ENCODE measurements at regions not wholly inside any gene's neighbourhood (a gene's known extent, or its start where the extent isn't known, plus 50 kb on each side); places are given as distances from the start of the nearest gene placed in this dataset.

DNA sequence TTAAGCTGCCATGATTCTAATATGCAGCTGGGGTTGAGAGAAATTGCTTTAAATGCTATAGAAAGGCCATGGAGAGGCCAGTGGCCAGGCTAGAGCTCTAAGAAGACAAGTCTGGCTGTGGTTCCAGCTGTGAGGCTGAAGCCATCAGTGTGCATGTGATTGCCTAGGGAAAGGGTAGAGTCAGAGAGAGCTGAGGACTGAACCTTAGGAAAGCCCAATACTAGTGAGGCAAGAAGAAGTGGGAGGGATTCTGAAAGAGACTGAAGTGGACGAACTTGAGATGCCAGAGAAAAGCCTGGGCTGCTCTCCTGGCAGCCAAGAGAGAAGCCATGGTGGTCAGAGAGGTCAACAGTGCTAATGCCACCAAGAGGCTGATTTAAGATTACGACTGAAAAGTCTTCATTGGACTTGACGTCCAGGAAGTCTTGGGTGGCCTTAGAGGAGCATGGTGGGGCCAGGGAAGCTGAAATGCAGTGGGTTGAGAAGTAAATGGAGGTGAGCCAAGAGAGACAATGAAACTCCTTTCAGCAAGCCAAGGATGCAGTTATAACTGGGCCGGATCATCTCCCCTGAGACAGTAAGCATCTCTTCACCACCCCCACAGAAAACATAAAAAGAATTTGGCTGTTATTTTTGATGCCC is 133.2 kb downstream of the TMEM174 start:
- DNase-seq, result no peak

DNA sequence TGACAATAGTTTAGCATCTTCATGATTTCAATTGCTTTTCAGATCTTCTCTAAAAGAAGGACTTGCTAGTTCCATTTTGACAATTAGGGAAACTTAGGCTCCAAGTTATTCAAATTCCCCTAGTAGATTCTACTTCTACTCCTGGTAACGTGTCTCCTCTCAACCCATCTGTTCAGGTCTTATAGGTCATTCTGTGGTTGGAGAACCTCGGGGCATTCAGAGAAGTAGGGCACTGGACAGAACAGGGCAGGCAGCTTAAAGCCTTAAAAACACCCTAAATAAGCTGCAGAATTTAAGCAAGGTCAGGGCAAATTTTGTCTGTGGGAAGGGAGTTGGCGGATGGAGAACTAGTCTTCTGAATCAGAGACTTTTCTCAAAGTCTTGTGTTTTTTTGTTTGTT is 132.4 kb downstream of the TMEM174 start:
- no peak for DNase-seq

DNA sequence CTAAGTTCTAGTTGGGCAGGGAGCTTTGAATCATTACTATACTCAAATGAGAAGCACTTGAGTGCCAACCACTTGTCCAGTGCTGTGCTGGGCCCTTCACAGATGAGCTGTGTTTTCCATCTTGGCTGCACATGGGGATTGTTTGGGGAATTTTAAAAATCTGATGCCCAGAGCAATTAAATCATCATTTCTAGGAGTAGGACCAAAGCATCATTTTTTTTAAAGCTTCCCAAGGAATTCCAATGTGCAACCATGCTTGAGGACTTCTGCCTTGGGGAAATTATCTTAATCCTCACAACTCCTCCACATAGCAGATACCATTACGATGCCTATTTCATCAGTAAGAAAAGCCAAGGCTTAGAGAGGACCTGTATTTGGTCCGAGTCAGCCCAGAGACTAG is 131.4 kb downstream of the TMEM174 start:
- DNase-seq, result no peak

DNA sequence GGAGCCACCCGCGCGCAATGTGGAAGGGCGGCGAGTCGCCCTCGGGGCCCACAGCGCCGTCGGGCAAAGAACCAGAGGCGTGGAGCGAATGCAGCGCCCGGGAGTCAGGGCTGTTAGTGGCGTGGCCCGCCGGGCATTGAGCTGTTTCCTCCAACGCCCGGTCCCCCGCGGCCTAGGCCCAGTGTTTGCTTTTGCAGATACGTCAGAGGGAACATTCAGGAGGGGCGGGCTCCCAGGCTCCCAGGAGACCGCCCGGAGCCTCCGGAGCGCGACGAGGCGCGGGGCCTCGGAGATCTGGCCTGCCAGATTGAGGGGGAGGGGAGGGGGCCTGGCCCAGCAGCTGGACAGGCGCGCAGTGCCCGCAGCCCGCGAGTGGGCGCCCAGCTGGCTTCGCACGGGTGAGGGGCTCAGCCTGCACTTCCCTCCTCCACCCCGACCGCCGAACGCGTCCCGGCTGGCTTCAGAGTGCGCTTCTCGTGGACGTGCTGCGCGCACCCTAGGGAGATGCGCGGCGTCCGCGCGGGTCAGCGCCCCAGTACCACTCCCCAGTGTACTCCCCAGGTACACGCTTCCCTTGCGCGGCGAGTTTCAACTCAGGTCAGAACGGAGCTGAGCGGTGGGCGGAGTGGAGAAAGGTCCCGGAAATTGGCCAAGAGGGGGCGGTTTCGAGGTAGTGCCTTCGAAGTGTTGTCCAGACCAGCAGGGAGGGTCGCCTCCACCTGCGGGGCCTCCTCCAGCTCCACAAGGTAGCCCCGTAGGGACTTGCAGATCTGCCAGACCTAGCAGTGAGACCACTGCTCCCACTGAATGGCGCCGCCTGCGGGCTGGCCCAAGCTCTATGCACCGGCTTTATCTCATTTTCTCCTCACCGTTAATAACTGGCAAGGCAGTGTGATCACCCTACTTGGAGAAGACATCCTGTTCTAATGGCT is 130.4 kb downstream of the TMEM174 start:
- DNase-seq, result no peak

DNA sequence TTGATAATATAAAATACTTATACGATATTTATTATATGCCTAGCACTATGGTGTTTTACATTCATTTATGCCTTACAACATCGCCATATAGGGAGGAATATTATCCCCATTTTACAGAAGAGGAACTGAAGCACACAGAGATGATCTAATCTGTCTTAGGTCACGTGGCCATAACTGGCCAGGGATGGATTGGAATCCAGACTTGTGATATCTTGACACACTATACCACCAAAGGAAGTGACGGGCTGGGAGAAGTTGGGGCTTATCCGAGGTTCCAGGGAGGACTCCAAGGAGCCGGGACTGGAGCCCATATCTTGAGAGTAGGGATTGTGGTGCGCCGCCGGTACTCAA is 129.8 kb downstream of the TMEM174 start:
- no peak for DNase-seq

DNA sequence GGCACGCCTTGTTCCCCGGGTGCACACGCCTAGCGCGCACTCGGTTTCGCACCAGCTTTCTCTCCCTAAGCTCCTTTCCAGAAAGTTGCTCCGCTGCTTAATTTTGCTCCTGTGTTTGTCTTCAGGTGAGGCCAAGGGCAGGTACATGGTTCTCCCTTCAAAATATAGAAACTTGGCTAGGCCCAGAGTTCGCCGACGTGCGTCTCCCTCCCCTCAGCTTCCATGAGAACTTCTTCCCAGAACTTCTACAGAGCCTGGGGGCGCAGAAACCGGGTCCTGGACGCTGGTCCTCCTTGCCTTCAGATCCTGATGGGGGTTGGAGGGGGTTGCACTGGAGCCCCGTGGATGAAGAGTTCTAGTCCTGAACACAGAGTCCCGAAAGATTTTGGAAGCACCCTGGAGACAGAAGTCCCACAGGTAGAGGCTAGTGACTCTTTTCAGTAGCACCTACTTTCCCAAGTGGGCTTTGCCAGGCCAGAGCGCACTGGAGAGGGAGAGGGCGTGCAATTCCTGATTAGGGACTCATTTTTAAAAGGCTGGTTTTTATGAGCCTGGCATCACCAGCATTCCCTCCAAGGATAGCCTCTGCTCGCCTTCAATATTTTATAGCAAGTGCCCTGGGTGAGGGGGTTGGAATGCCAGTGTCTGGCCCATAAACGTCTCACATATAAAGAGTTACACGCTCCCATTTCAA is 128.4 kb downstream of the TMEM174 start:
- no peak for DNase-seq

DNA sequence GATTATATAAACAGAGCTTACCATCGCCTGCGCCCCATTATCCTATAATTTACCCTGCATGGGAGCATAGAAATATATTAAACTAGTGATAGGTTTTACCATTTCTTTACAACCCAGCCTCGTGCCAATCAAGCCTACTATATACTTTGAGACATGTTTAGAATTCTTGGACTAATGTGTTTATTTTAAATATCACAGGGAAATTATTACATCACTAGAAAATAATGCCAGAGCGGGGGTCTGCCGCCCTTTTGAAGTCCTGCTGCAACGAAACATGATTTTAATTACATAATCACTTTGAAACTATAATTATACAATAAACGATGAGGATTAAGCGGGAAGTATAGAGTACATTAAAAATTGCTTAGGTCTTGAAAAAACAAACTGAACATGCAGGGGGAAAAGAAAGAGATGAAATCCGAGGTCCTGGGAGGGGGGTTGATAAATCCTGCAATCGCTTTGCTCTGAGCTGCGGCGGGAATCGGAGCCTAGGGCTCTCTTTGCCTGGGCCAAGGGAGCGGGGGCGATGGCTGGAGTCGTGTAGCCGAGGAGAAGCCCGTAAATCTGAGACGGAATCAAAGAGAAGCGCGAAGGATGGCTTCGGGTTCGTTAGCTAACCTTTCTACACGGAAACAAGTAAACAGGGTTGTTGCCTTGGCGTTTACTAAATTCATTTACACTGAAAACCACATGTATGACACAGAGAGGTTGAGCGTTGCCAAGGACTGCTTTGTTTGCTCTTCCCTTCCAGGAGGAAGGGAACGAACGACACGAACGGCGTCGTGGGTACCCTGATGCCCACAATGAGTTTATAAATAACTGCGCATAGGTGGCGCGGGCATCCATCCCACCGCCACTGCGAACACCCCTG is 127.6 kb downstream of the TMEM174 start:
- no peak for DNase-seq

DNA sequence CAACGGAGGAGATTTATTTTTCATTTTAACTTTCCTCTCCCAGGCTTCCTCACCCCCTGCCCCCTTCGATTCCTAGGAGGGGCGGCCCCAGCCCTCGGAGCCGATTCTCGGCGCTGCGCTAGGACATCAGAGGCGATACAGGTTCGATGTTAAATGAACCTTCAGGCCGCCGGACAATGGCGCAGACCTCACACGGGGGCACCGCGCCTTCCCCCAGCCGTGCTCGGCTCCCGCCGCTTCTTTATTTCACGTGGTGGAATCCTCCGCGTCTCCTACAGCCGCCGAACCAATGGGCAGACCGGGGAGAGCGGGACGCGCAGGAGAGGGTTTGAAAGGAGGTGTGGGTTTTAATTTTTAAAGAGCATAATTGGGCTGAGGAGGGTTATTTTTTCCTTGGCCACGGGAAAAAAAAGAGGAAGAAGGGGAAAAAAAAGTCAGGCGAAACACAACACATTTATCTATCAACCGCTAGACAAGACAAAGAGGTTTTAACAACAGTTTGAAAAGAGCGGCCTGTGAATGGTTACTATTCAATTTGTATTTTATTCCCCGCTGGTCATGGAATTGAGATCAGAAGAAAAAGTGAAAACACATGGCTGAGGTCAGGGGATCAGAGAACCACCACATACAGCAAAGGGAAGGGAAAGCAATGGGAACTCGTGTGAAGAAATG is 126.8 kb downstream of the TMEM174 start:
- DNase-seq, result no peak

DNA sequence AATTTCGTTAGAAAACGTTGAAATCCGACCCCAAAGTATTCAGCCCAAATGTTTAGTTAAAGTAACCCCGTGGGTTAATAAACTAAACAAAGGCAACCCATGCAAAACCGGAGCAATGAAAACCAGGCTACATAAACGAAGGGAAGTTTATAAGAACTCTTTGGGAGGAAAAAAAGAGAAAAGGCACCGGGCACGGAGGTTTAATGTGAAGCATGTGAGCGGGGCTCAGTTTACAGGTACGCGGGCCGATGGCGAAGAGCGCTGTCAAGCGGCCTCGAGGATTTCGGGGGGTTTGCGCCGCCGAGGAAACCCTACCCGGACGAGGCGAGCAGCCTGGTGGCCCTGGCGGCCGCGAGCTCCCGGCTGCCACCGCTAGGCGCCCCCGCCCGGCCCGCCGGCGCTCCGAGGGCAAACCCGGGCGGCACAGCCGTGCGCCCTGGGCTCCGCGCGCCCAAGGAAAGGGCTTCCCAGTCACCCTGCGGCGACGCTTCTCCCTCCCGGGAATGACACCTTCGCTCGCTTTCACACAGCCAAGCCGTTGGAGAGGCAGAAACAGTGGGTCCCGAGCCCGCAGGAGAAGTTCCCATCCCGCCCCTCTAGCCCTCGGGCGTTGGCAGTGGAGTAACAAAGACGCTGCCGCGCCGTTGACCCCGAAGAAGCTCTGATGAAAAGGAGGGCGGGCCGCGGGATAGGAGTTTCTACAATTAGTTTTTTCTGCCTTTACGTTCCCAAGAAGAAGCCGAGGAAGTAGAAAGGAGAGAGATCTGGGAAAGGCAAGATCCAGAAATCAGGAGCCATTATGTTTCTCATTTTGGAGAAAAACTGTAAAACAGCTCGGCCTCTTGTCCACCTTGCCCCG is 126.0 kb downstream of the TMEM174 start:
- no peak for DNase-seq

DNA sequence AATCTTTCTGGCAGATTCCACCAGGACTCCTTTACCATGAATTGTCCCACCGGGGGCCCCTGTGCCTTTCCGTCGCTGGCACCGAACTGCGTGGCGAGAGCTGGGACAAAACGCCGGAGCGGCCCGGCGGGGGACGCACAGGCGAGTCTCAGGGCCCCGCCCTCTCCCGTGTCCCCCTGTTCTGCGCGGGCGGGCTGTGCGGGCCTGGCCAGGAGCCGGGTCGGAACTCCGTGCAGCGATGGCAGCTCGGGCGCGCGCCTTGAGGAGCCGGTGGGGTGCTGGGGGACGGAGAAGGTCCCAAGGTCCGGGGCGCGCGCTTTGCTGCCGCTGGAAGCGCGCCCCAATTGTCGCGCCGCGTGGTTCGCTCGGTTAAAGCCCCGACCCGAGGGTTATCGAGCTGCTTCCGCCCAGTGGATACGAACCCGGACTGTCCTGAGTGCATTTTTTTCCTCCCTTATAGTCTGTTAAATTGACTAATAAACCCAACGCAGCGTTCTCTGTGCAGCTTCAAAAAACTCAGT is 125.3 kb downstream of the TMEM174 start:
- DNase-seq, result no peak

DNA sequence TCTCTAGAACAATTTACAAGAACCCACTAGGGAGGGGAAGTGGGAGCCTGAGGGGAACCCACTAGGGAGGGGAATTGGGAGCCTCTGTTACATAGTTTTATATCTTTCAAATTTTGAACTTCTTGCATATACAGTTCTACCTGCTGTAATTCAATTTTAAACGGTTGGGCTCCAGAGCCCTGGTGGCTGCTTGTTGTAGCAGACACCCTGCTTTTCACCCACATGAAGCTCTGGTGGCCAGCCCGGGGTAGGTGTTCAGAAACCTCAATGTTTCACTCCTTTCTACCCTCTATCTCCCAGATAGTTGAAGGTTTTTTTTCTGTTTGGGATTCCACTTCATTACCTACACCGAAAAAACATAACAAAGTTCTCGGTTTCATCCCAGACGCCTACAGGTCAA is 124.4 kb downstream of the TMEM174 start:
- no peak for DNase-seq

DNA sequence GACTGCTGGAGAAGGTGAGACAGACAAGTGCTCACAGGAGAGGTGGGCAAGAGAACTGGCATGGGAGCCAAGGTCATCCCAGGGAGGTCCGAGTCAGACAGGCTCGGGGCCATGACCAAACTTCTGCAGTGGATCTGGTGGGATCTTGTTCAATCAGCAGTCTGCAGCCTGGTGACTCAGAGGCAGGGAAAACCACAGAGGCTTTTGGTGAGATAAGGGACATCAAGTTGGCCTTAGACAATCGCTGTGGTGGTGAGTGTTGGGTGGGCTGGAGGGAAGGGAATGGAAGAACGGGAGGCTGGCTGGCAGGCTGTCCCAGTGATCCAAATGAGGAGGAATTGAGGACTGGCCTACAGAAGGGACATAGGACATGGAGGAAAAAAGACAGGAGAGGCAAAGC is 123.8 kb downstream of the TMEM174 start:
- no peak for DNase-seq

DNA sequence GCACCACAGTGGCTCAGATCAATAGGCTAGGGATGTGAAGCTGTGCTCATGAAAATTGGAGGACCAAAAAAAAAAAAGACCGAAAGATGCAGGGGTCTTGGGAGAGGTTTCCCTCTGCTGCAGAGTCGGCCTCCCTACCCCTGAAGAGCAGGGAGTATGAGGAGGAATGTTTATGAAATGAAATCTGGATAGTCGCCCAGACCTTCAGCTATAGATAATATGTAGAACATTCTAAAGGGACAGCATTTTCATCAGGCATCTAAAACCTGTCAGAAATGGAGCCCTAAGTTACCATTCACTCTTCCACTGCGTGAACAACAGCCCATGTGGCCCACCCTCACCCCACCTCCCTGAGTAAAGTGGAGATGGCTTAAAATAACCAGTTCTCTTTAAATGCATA is 122.9 kb downstream of the TMEM174 start:
- DNase-seq, result no peak

DNA sequence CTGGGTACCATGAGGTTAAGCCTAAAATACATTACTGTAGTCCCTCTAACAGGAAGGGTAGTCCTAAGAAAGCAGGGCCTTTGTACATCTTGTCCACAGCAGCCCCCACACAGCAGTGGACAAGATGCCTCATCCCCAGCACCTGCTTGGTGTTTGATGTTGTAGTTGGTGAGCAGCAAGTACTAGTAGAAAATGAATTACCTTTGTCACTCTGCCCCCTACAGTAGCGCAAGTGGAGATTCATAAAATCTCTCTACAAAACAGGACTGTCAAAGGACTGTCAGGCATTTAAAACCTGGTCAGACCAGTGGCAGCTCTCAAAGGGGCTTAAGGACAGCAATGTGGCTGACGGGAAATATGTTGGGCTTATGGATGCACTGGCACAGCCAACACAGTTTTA is 122.5 kb downstream of the TMEM174 start:
- no peak for DNase-seq

DNA sequence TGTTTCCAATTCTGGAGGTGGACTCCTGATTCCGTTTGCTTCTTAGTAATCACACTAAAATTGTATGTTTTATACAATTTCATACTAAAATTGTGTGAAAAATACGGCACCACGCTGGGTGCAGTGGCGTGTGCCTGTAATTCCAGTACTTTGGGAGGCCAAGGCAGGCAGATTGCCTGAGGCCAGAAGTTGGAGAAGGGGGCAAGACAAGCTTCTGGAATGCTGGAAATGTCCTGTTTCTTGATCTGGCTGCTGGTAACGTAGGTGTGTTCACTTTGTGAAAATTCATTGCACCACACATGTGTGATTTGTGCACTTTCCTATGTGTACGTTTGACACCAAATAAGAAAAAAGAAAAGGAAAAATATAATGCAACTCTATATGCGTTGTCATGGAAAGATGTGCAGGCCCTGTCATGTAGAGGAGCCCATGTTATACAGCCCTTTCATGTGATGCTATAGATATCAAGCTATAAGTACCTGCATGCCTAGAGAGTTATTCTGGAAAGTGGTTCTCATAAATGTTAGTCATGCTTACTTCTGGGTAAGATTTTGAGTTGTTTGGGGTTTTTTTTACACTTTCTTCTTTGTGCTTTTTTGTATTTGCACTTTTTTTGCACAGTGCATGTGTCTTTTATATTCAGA is 119.9 kb downstream of the TMEM174 start:
- no peak for DNase-seq

DNA sequence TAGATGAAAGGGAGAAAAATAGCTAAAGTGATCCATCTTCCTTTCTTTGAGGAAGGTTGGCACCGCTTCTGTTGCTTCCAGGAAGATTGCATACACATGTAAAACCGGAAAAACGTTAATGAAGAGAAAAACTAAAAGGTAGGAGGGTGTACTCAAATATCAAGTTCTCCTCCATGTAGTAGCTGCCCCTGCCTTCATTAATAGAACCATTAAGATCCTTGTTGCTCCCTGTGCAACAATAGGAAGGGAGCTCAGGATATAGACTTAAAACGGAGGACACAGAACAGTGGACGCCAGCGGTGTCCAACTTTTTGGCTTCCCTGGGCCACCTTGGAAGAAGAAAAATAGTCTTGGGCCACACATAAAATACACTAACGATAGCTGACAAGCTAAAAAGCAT is 118.9 kb downstream of the TMEM174 start:
- no peak for DNase-seq

DNA sequence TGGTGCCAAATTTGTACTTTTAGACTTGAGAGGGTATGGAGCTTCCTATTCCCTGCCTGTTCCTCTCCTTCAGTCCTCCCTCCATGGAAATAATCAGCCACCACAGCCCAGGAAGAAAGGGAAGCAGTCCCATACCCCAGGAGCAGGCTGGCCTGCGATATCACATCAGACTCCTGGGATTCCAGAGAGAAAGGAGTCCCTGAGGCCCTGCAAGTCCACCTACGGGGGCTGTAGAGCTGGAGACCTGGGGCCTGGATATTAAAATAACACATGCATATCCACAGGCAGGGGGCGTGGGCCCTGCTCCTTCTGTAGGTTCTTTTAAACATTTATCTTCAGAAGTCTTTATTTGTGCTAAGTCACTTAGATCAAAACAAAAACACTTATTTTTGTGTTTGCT is 117.2 kb downstream of the TMEM174 start:
- DNase-seq, result no peak

DNA sequence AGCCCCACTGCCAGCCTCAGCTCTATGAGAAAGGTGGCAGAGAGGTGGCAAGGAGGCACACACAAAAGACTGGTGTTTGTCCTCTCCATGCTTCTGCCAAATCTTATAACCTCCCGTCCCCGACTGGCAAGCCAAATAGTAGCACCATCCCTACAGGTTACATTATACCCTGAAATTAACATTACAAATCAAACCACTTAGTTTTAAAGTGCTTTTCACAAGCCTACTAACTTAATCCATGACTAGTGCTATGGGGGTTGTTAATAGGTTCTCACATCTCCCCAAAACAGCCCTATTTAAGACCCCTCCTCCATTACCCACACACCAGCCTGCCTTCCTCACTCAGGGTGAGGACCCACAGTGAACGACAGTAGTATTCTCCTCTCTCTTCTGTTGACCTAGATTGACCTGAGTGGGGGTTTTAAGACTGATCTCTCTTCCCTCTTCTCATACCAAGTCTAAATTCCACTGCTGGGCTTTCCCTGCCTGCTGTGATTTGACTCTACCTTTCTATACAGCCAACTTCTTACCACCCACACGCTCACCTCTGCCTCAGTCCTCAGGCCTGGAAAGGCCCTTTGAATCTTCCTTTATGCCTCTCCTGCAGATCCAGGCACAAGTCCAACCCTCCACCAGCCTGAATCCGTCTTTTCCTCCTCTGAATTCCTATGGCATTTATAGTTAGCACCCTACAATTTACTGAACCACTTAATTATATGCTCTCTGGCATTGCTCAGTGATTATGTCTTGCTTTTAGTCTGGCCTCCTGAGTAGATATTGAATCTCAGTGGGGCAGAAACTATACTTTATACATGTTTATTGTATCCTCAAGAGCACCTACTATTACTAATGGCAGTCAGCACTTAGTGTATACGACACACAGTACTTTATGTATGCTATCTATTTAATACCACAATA is 116.1 kb downstream of the TMEM174 start:
- DNase-seq, result no peak

DNA sequence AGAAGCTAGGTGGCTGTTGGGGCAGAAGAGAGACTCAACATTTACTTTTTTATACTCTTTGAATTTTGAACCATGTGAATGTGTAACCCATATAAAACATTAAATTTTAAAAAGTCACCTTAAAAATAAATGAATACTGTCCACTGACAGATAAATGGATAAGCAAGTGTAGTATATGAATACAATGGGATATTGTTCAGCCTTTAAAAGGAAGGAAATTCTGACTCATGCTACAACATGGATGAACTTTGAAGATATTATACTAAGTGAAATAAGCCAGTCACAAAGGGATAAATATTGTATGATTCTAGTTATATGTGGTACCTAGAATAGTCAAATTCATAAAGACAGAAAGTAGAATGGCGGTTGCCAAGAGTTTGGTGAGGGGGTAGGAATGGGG is 113.9 kb downstream of the TMEM174 start:
- DNase-seq, result no peak

DNA sequence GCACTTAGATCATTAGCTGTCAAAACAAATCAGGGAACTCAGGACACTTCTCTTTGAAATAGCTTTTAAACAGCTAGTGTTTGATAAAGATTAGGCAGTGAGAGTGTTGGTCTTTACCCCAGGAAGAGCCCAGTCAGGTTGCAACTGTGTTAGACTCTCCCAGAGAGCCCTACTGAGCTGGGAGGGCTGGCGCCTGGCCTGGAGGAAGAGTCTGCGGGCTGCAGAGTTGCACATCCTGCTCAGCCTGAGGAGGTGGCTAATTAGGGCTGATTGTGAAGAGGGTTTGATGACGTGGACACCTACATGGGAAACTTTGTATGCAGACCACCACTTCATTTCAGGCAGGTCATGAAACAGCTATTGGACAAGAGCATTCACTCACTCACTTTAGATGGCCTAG is 112.0 kb downstream of the TMEM174 start:
- no peak for DNase-seq
